Activated CD4-positive, alpha-beta memory T cell treated with anti-CD3 and anti-CD28 coated beads for 36 hours (primary cell): ENCODE measurements at regions not wholly inside any gene's neighbourhood (a gene's known extent, or its start where the extent isn't known, plus 50 kb on each side); places are given as distances from the start of the nearest gene placed in this dataset.
A peak's percentile ranks its signal among the peaks of the same experiment; 100 is the strongest.
"Not testable (repeated sequence)": the region's sequence is repeated elsewhere in the genome, so short reads cannot be mapped to it uniquely, and the experiment has no call there.

Experiments
- CTCF ChIA-PET: fragments of 350-600 bp; sonication (Branson Sonifier 250); formaldehyde crosslinking; loops from one replicate; lab custom pipeline; 2021; ENCODE audit warnings: antibody characterized with exemption, inconsistent platforms; lab: Charles Lee
- POLR2A ChIA-PET: fragments of 350-600 bp; sonication (Branson Sonifier 250); formaldehyde crosslinking; loops from one replicate; lab custom pipeline; 2021; ENCODE audit warnings: antibody characterized with exemption; lab: Charles Lee
- DNase-seq: peaks from one replicate; pipeline ENCODE4 v3.0.0-alpha.2; 2020
- H3K27ac Mint-ChIP-seq: one replicate; pipeline ENCODE4 v1.8.0; 2021; ENCODE audit warnings: mixed read lengths
- H3K27me3 Mint-ChIP-seq: one replicate; pipeline ENCODE4 v1.8.0; 2021; ENCODE audit warnings: mixed read lengths
- H3K36me3 Mint-ChIP-seq: one replicate; pipeline ENCODE4 v1.8.0; 2021; ENCODE audit warnings: mixed read lengths
- H3K4me1 Mint-ChIP-seq: one replicate; pipeline ENCODE4 v1.8.0; 2021; ENCODE audit warnings: low read depth, mixed read lengths
- H3K4me3 Mint-ChIP-seq: one replicate; pipeline ENCODE4 v1.8.0; 2021; ENCODE audit warnings: mild to moderate bottlenecking, mixed read lengths
- H3K9me3 Mint-ChIP-seq: one replicate; pipeline ENCODE4 v1.8.0; 2021; ENCODE audit warnings: mixed read lengths
- intact Hi-C: fragments of 100-400 bp; cut with micrococcal nuclease; formaldehyde crosslinking; loops from one replicate; pipeline ENCODE4 v1.15.1; 2023

GRCh38 chr1:229851511-229851910 is 215.5 kb upstream of the GALNT2 start:
- Mint-ChIP-seq H3K27me3 (peaks cover 13% of the 10 kb centered on the region), H3K9me3 (no peaks in the 10 kb centered on the region), H3K27ac (no peak overlapping the region), H3K4me1 (peaks cover 8% of the 10 kb centered on the region), H3K4me3 (no peak overlapping the region), H3K36me3 (no peaks in the 10 kb centered on the region)
- CTCF ChIA-PET, result interaction anchor here (1.1 kb wide), 1 partner anchor 9 kb away, joined by 3 read pairs; no protein-coding TSS in a partner anchor
- POLR2A ChIA-PET, result no interaction called here
- no peak for DNase-seq
- intact Hi-C loops, result loop anchor here (10.0 kb wide), 1 partner anchor 187 kb away; no protein-coding TSS in a partner anchor

GRCh38 chr1:229853751-229854150 is 213.3 kb upstream of the GALNT2 start:
- H3K27ac Mint-ChIP-seq, result no peak overlapping the region
- POLR2A ChIA-PET, result interaction anchor here (0.6 kb wide), 1 partner anchor 13 kb away, joined by 4 read pairs; no protein-coding TSS in a partner anchor
- H3K9me3 Mint-ChIP-seq, result no peaks in the 10 kb centered on the region
- H3K27me3 Mint-ChIP-seq, result peaks cover 3% of the 10 kb centered on the region
- no peak overlapping the region for H3K4me3 Mint-ChIP-seq
- CTCF ChIA-PET, result no interaction called here
- no peaks in the 10 kb centered on the region for H3K36me3 Mint-ChIP-seq
- no peak for DNase-seq
- peaks cover 10% of the 10 kb centered on the region for H3K4me1 Mint-ChIP-seq
- intact Hi-C loops, result loop anchor here (10.0 kb wide), 1 partner anchor 189 kb away; no protein-coding TSS in a partner anchor

GRCh38 chr1:229854620-229855019 is 212.4 kb upstream of the GALNT2 start:
- Mint-ChIP-seq H3K4me1 (peaks cover 10% of the 10 kb centered on the region), H3K27ac (no peak overlapping the region), H3K4me3 (no peak overlapping the region), H3K27me3 (peaks cover 3% of the 10 kb centered on the region), H3K36me3 (no peaks in the 10 kb centered on the region), H3K9me3 (no peaks in the 10 kb centered on the region)
- no peak for DNase-seq
- intact Hi-C loops, result loop anchor here (10.0 kb wide), 1 partner anchor 190 kb away; no protein-coding TSS in a partner anchor
- ChIA-PET POLR2A (no interaction called here), CTCF (no interaction called here)

DNA sequence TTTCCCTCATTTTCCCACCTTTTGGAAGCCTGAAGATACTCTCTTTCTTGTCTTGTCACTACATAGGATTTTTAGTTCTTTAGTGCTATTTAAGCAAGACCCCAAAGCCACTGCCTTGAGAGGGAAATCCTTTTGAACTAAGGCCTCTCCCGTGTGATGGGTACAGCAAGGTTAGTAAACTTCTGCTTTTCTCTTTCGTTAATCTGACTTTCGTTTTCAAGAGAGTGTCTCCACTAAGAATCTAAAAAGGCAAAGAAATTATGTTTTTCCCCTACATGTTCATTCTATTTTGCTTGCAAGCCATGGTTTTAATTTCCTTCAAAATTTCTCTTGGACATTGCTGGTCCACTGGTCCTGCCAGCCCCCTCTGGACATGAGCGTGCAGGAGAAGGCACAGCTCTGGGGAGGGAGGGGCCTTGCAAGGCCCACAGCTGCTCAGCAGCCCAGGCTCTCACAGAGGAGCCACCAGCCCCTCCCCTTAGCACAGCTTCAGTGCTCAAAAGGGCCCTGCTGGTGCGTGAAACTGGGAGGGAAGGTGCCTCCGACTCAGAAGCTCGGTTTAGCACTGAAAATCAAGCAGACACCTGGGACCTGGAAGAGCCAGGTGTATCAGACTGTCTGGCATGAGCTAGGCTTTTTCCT is 210.9 kb upstream of the GALNT2 start:
- Mint-ChIP-seq H3K27ac (no peak overlapping the region), H3K36me3 (no peaks in the 10 kb centered on the region), H3K9me3 (no peaks in the 10 kb centered on the region), H3K4me3 (peak overlapping the region; percentile 37), H3K27me3 (peaks cover 3% of the 10 kb centered on the region), H3K4me1 (peaks cover 10% of the 10 kb centered on the region)
- intact Hi-C loops, result loop anchor here (10.0 kb wide), 1 partner anchor 191 kb away; no protein-coding TSS in a partner anchor
- ChIA-PET CTCF (no interaction called here), POLR2A (no interaction called here)
- peak; percentile 21 for DNase-seq

DNA sequence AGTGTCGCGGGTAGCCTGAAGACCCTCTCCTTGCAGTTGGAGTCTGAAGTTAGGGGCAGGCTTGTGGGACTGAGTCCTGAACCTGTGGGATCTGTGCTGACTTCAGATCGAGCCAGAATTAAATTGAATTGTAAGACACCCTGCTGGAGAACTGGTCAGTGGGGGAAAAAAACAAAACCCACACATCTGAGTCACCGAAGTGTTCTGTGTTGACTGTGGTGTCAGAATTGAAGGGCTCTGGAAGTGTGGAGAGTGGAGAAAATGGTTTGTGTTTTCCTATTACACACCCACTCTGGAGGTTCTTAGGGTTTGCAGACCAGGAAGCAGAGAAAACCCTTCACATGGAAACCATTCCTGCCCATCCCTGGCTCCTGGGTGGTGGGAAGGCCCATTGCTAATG is 209.5 kb upstream of the GALNT2 start:
- no peaks in the 10 kb centered on the region for H3K36me3 Mint-ChIP-seq
- intact Hi-C loops, result loop anchor here (10.0 kb wide), 1 partner anchor 193 kb away; no protein-coding TSS in a partner anchor
- peaks cover 5% of the 10 kb centered on the region for H3K27me3 Mint-ChIP-seq
- H3K4me3 Mint-ChIP-seq, result no peak overlapping the region
- POLR2A ChIA-PET, result no interaction called here
- no peak overlapping the region for H3K27ac Mint-ChIP-seq
- CTCF ChIA-PET, result interaction anchor here (1.5 kb wide), 1 partner anchor 8 kb away, joined by 3 read pairs; no protein-coding TSS in a partner anchor
- H3K9me3 Mint-ChIP-seq, result no peaks in the 10 kb centered on the region
- peaks cover 10% of the 10 kb centered on the region for H3K4me1 Mint-ChIP-seq
- DNase-seq, result no peak

GRCh38 chr1:229859026-229859425 is 208.0 kb upstream of the GALNT2 start:
- ChIA-PET CTCF (interaction anchor here (1.5 kb wide), 1 partner anchor 10 kb away, joined by 3 read pairs; no protein-coding TSS in a partner anchor), POLR2A (no interaction called here)
- Mint-ChIP-seq H3K4me1 (peaks cover 10% of the 10 kb centered on the region), H3K4me3 (no peak overlapping the region), H3K27ac (no peak overlapping the region), H3K36me3 (no peaks in the 10 kb centered on the region), H3K27me3 (peaks cover 5% of the 10 kb centered on the region), H3K9me3 (no peaks in the 10 kb centered on the region)
- DNase-seq, result no peak
- intact Hi-C loops, result loop anchor here (10.0 kb wide), 1 partner anchor 194 kb away; no protein-coding TSS in a partner anchor

DNA sequence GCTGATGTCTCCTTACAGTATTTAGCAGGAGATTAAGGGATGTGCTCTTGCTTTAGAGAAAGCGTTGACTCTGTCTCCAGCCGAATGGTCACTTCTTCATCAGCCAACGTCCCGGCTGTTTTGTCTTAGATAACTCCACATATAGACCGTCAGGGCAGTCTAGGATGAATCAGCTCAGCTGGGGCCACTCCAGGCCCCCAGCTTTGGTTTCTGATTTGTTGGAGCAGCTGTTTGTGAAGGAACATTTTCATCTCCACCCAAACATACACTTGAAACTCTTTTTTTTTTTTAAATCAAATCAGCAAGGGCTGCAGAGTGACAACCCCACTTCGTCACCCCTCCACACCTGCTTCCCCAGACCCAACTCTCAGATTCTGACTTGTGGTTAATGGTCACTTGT is 206.1 kb upstream of the GALNT2 start:
- Mint-ChIP-seq H3K36me3 (no peaks in the 10 kb centered on the region), H3K27me3 (peaks cover 2% of the 10 kb centered on the region), H3K27ac (no peak overlapping the region), H3K4me1 (peaks cover 6% of the 10 kb centered on the region), H3K4me3 (no peak overlapping the region), H3K9me3 (no peaks in the 10 kb centered on the region)
- POLR2A ChIA-PET, result interaction anchor here (0.6 kb wide), 1 partner anchor 23 kb away, joined by 3 read pairs; no protein-coding TSS in a partner anchor
- no peak for DNase-seq
- intact Hi-C loops, result no loop called here
- CTCF ChIA-PET, result interaction anchor here (0.6 to 1.5 kb wide), 2 partner anchors 10 to 525 kb away, joined by 3 read pairs; no protein-coding TSS in a partner anchor

- peaks cover 2% of the 10 kb centered on the region for H3K4me1 Mint-ChIP-seq
- no peaks in the 10 kb centered on the region for H3K9me3 Mint-ChIP-seq
- H3K27ac Mint-ChIP-seq, result no peak overlapping the region
- H3K4me3 Mint-ChIP-seq, result no peak overlapping the region
- CTCF ChIA-PET, result no interaction called here
- DNase-seq, result no peak
- POLR2A ChIA-PET, result no interaction called here
- intact Hi-C loops, result no loop called here
- H3K27me3 Mint-ChIP-seq, result peaks cover 5% of the 10 kb centered on the region
- no peaks in the 10 kb centered on the region for H3K36me3 Mint-ChIP-seq
Observed at GRCh38 chr1:229862017-229862774, 204.8 kb upstream of the GALNT2 start.

DNA sequence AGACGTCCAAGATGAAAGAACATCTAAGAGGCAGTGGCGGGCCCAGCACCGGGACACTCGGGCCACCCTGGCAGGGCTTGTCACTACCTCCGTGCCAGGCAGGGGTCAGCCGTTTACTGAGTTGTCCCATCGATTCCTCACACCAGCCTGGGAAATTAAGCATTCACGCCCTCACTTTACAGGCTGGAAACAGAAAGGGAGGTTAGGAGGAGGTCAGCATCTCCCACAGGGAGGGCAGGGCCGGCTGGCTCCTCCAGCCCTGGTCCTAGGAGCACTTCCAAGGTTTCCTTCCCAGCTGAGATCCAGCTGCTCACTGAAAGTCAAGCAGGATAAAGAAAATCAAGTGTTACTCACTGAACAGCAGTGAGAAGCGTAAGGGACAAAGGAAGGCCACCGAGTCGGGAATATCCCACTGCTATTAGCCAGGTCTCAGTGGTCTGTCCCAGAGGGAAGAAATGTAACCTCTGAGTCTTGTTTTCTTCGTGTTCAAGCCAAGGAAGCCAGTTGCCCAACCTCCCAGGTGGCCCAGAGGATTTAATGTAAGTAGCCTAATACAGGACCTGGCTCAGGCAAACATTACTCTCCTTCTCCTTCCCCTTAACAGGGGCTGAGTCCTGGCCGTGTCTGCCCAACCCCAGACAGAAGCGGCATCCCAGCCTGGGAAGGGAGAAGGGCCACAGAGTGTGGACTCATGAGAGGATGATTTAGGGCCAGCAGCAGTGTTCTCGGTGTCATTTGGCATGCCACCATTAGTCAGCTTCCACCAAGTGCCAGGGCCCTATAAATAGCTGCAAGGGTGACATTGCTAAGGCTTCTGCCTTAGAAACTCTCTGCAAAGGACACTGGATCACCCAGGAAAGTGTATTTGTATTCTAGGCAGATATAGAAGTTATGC is 203.1 kb upstream of the GALNT2 start:
- Mint-ChIP-seq H3K9me3 (no peaks in the 10 kb centered on the region), H3K27me3 (peaks cover 5% of the 10 kb centered on the region), H3K27ac (no peak overlapping the region), H3K36me3 (no peaks in the 10 kb centered on the region), H3K4me3 (no peak overlapping the region), H3K4me1 (no peaks in the 10 kb centered on the region)
- intact Hi-C loops, result no loop called here
- ChIA-PET POLR2A (no interaction called here), CTCF (no interaction called here)
- no peak for DNase-seq

- intact Hi-C loops, result no loop called here
- H3K36me3 Mint-ChIP-seq, result no peaks in the 10 kb centered on the region
- POLR2A ChIA-PET, result no interaction called here
- DNase-seq, result no peak
- no peak overlapping the region for H3K4me3 Mint-ChIP-seq
- H3K27me3 Mint-ChIP-seq, result peaks cover 5% of the 10 kb centered on the region
- H3K9me3 Mint-ChIP-seq, result no peaks in the 10 kb centered on the region
- CTCF ChIA-PET, result no interaction called here
- no peaks in the 10 kb centered on the region for H3K4me1 Mint-ChIP-seq
- H3K27ac Mint-ChIP-seq, result no peak overlapping the region
Observed at GRCh38 chr1:229864686-229865230, 202.3 kb upstream of the GALNT2 start.

GRCh38 chr1:229865321-229865720 is 201.7 kb upstream of the GALNT2 start:
- H3K27me3 Mint-ChIP-seq, H3K4me1 Mint-ChIP-seq, H3K27ac Mint-ChIP-seq, intact Hi-C loops, H3K36me3 Mint-ChIP-seq, POLR2A ChIA-PET, CTCF ChIA-PET, DNase-seq, H3K9me3 Mint-ChIP-seq, H3K4me3 Mint-ChIP-seq: not testable (repeated sequence)
